Lung (tissue), 11 donors: ENCODE measurements at regions not wholly inside any gene's neighbourhood (a gene's known extent, or its start where the extent isn't known, plus 50 kb on each side); places are given as distances from the start of the nearest gene placed in this dataset.

ENCODE experiments used
- ATAC-seq: fragments of 200-7000 bp; cut with Tn5 transposase; one replicate; pipeline ENCODE4 v1.9.1; 2020; ENCODE audit warnings: moderate number of reproducible peaks; ENCODE audit not compliant: insufficient read depth, low FRiP score
- DNase-seq, 3 donors: peaks; one replicate each; pipeline ENCODE4 v3.0.0-alpha.2; 2013 to 2017
- H3K27ac ChIP-seq, 2 donors: one replicate each; pipeline ENCODE4 v1.5.1; 2013; ENCODE audit warnings: mild to moderate bottlenecking in 2 of 2, moderate library complexity in 2 of 2, control low read depth in 1 of 2, inconsistent platforms in 1 of 2, low read depth in 1 of 2, low read length in 1 of 2
- H3K27me3 ChIP-seq, 3 donors: one replicate each; pipeline ENCODE4 v1.5.1; 2013; ENCODE audit warnings: low read length in 2 of 3; ENCODE audit not compliant: control insufficient read depth in 3 of 3, insufficient read depth in 3 of 3
- H3K36me3 ChIP-seq, 4 donors: one replicate each; pipeline ENCODE4 v1.5.1; 2013; ENCODE audit warnings: low read length in 4 of 4, mild to moderate bottlenecking in 1 of 4, moderate library complexity in 1 of 4; ENCODE audit not compliant: control insufficient read depth in 4 of 4, insufficient read depth in 4 of 4
- H3K4me1 ChIP-seq, 5 donors: one replicate each; pipeline ENCODE4 v1.5.1; 2013; ENCODE audit warnings: low read length in 5 of 5, mild to moderate bottlenecking in 2 of 5, moderate library complexity in 1 of 5; ENCODE audit not compliant: control insufficient read depth in 5 of 5, insufficient read depth in 5 of 5
- H3K4me3 ChIP-seq: one replicate; pipeline ENCODE4 v1.5.1; 2013; ENCODE audit warnings: mild to moderate bottlenecking, control low read depth, moderate library complexity
- H3K9ac ChIP-seq, 2 donors: one replicate each; pipeline ENCODE4 v1.5.1; 2013; ENCODE audit warnings: low read length in 2 of 2, control low read depth in 1 of 2; ENCODE audit not compliant: insufficient read depth in 1 of 2
- H3K9me3 ChIP-seq, 4 donors: one replicate each; pipeline ENCODE4 v1.5.1; 2013; ENCODE audit warnings: low read length in 3 of 4, mild to moderate bottlenecking in 1 of 4, moderate library complexity in 1 of 4; ENCODE audit not compliant: control insufficient read depth in 4 of 4, insufficient read depth in 3 of 4
- CTCF ChIP-seq: IDR thresholded peaks from 2 replicates; pipeline ENCODE4 v1.5.1; 2012; ENCODE audit warnings: mild to moderate bottlenecking; ENCODE audit errors: control extremely low read depth, extremely low read depth
- WGBS, 2 donors: extraction: QIAGEN DNeasy Blood & Tissue Kit; methylation state at CpG; one replicate each; pipeline ENCODE4 v1.1.7; 2013; 5-methylcytosine and 5-hydroxymethylcytosine counted together
- donor health status: control.
- donor health status: control.
- donor health status: Bipolar disorder and iron deficiency.
- donor health status: healthy.
- donor health status: DM: yes; HTN: yes; CAD: no.

- H3K36me3 ChIP-seq, result no peaks in the 10 kb centered on the region
- no peak for ATAC-seq
These were observed 1014.3 kb downstream of the CBLN2 start for GRCh38 chr18:71529703-71530303.

GRCh38 chr18:71523483-71524435, 1020.4 kb downstream of the CBLN2 start:
- no peak overlapping the region for H3K9ac ChIP-seq
- no peaks in the 10 kb centered on the region for H3K27me3 ChIP-seq
- no peak for TF ChIP-seq CTCF
- H3K4me1 ChIP-seq, result peaks cover 0 to 14% (median 0%) of the 10 kb centered on the region in 5 donors
- 80 to 88% methylated on average over 5 of the region's 5 CpGs for WGBS, 2 donors
- DNase-seq (peak in 2 of 3 donors; percentile 70 to 74), ATAC-seq (no peak)
- no peak overlapping the region for H3K4me3 ChIP-seq
- H3K36me3 ChIP-seq, result no peaks in the 10 kb centered on the region
- H3K27ac ChIP-seq, result no peak overlapping the region
- H3K9me3 ChIP-seq, result no peaks in the 10 kb centered on the region

More at GRCh38 chr18:71529703-71530303, 1014.3 kb downstream of the CBLN2 start:
- peaks cover 0 to 6% (median 0%) of the 10 kb centered on the region in 5 donors for H3K4me1 ChIP-seq
- no peak overlapping the region for H3K27ac ChIP-seq
- DNase-seq, result peak; percentile 43 to 86 (median 84)
- WGBS, 2 donors, result 53 to 59% methylated on average over 3 of the region's 3 CpGs
- no peaks in the 10 kb centered on the region for H3K9me3 ChIP-seq
- H3K9ac ChIP-seq, result no peak overlapping the region
- TF ChIP-seq CTCF, result no peak
- no peak overlapping the region for H3K4me3 ChIP-seq
- no peaks in the 10 kb centered on the region for H3K27me3 ChIP-seq

- no peak overlapping the region for H3K27ac ChIP-seq
- DNase-seq, result no peak
- no peak overlapping the region for H3K9ac ChIP-seq
- H3K4me1 ChIP-seq, result no peaks in the 10 kb centered on the region
- no peaks in the 10 kb centered on the region for H3K9me3 ChIP-seq
- no peaks in the 10 kb centered on the region for H3K27me3 ChIP-seq
- no peak for ATAC-seq
- H3K4me3 ChIP-seq, result no peak overlapping the region
- 67 to 84% methylated on average over 2 of the region's 2 CpGs for WGBS, 2 donors
- no peak for TF ChIP-seq CTCF
- H3K36me3 ChIP-seq, result no peaks in the 10 kb centered on the region
These were observed 1038.6 kb downstream of the CBLN2 start for GRCh38 chr18:71505526-71505925.
